ENCODE measurements at regions not wholly inside any gene's neighbourhood (a gene's known extent, or its start where the extent isn't known, plus 50 kb on each side); places are given as distances from the start of the nearest gene placed in this dataset.
"Not testable (repeated sequence)": the region's sequence is repeated elsewhere in the genome, so short reads cannot be mapped to it uniquely, and the experiment has no call there.

DNA sequence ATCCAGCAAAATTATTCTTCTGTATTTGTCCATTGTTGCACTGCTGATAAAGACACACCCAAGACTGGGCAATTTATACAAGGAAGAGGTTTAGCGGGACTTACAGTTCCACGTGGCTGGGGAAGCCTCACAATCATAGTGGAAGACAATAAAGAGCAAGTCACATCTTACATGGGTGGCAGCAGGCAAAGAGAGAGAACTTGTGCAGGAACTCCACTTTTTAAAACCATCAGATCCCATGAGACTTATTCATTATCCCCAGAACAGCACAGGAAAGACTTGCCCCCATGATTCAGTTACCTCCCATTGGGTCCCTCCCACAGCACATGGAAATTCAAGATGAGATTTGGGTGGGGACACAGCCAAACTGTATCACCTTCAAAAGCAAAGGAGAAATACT, 286.5 kb upstream of the ECI2 start:
- no peak for DNase-seq (ENCODE audit: low read depth in 4 of 6, low spot score in 6 of 6)
- H3K27me3 ChIP-seq (ENCODE audit: control insufficient read depth, insufficient read depth, low read length): no peaks in the 10 kb centered on the region
- H3K36me3 ChIP-seq (ENCODE audit: control insufficient read depth, insufficient read depth, low read length): no peaks in the 10 kb centered on the region
- H3K4me1 ChIP-seq (ENCODE audit: control insufficient read depth, insufficient read depth, low read length): no peaks in the 10 kb centered on the region
- H3K9me3 ChIP-seq (ENCODE audit: control insufficient read depth, insufficient read depth, low read length): peaks cover 2% of the 10 kb centered on the region
- WGBS (ENCODE audit: insufficient coverage): 43% methylated on average over 1 of the region's 2 CpGs
- H3K27ac ChIP-seq (ENCODE audit: low read depth, low read length): no peak overlapping the region
- H3K4me3 ChIP-seq (ENCODE audit: low read depth, low read length): no peak overlapping the region

DNA sequence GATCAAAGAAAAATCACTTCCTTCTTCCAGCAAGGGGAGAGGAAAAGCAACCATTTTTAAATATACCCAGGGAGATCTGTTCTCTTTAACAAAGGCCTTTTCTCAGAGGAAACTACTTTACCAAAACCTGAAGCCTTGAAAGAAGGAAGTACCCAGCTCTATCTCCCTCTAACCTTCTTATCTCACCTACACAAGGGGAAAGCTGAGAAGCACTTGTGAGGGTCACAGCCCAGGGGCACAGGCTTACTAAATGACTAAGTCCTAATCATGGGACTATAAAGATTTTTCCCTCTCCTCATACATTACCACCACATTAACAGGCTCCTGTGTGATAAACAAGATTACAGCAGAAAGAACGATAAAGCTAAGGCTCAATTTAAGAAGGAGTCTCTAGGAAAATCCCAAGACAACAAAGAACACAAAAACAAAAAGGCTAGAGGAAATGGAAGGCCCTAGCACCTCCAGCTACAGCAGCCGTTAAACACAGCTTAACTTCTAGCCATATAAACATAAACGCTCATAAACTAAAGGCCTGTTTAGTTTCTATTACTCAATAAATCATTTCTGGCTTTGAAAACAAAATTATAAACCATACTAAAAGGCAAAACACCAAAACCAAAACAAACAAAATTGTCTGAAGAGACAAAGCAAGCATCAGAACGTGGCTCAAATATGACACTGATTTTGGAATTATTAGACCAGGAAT, 284.9 kb upstream of the ECI2 start:
- Histone ChIP-seq H3K27ac (ENCODE audit: low read depth, low read length) (no peak overlapping the region), H3K4me3 (ENCODE audit: low read depth, low read length) (no peak overlapping the region), H3K27me3 (ENCODE audit: control insufficient read depth, insufficient read depth, low read length) (no peaks in the 10 kb centered on the region), H3K4me1 (ENCODE audit: control insufficient read depth, insufficient read depth, low read length) (no peaks in the 10 kb centered on the region), H3K36me3 (ENCODE audit: control insufficient read depth, insufficient read depth, low read length) (no peaks in the 10 kb centered on the region), H3K9me3 (ENCODE audit: control insufficient read depth, insufficient read depth, low read length) (peaks cover 2% of the 10 kb centered on the region)
- WGBS (ENCODE audit: insufficient coverage): 100% methylated on average over 2 of the region's 4 CpGs
- DNase-seq (ENCODE audit: low read depth in 4 of 6, low spot score in 6 of 6): no peak

DNA sequence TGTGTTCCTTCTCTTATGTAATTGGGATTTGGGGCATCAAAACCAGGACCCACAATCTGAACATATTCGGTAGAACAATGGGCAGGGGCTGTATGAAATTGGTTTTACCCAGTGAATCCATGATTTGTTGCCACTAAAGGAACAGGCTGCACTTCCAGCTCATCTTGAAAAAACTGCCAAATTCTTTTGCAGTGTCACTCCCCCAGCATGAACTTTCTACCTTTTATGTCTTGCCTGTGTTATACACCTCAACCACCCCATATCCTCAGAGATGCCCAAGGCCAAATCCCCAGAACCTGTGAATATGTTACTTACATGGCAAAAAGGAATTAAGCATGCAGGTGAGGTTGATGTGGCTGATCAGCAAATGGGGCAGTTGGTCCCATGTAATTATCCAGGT, 280.2 kb upstream of the ECI2 start:
- no peak overlapping the region for H3K27ac ChIP-seq (ENCODE audit: low read depth, low read length)
- WGBS (ENCODE audit: insufficient coverage): no CpG with 5 or more reads among the region's 1 CpG
- H3K4me3 ChIP-seq (ENCODE audit: low read depth, low read length): no peak overlapping the region
- H3K9me3 ChIP-seq (ENCODE audit: control insufficient read depth, insufficient read depth, low read length): no peaks in the 10 kb centered on the region
- H3K36me3 ChIP-seq (ENCODE audit: control insufficient read depth, insufficient read depth, low read length): no peaks in the 10 kb centered on the region
- DNase-seq (ENCODE audit: low read depth in 4 of 6, low spot score in 6 of 6): no peak
- no peaks in the 10 kb centered on the region for H3K27me3 ChIP-seq (ENCODE audit: control insufficient read depth, insufficient read depth, low read length)
- H3K4me1 ChIP-seq (ENCODE audit: control insufficient read depth, insufficient read depth, low read length): no peaks in the 10 kb centered on the region

DNA sequence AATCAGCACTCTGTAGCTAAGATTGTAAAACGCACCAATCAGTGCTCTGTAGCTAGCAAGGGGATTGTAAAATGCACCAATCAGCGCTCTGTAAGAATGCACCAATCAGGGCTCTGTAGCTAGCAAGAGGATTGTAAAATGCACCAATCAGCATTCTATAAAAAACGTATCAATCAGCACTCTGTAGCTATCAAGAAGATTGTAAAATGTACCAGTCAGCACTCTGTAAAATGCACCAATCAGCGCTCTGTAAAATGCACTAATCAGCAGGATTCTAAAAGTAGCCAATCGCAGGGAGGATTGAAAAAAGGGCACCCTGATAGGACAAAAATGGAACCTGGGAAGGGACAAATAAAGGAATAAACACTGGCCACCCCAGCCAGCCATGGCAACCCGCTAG, 278.7 kb upstream of the ECI2 start:
- WGBS (ENCODE audit: insufficient coverage): 91% methylated on average over 4 of the region's 6 CpGs

DNA sequence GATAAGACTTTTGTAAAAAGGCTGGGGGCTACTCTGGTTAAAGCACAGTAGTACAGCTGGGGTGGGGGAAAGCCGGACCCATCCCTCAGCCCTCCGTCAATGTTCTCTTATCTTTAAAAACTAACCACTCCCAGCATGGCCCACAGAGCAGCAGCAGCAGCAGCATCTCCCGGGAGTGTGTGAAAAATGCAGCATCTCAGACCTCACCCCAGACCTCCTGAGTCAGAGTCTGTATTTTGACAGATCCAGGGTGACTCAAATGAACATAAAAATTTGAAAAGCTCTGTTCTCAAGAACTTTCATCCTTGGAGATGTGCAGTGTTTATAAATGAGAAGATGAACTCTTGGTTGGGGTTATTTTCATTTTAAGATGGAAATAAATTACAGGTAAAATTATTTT, 277.7 kb upstream of the ECI2 start:
- Histone ChIP-seq H3K9me3 (ENCODE audit: control insufficient read depth, insufficient read depth, low read length) (no peaks in the 10 kb centered on the region), H3K27me3 (ENCODE audit: control insufficient read depth, insufficient read depth, low read length) (no peaks in the 10 kb centered on the region), H3K36me3 (ENCODE audit: control insufficient read depth, insufficient read depth, low read length) (no peaks in the 10 kb centered on the region), H3K27ac (ENCODE audit: low read depth, low read length) (no peak overlapping the region), H3K4me3 (ENCODE audit: low read depth, low read length) (no peak overlapping the region), H3K4me1 (ENCODE audit: control insufficient read depth, insufficient read depth, low read length) (no peaks in the 10 kb centered on the region)
- WGBS (ENCODE audit: insufficient coverage): no CpG with 5 or more reads among the region's 3 CpGs
- DNase-seq (ENCODE audit: low read depth in 4 of 6, low spot score in 6 of 6): no peak

More for the DNA sequence above, 278.7 kb upstream of the ECI2 start:
- not testable (repeated sequence) for H3K4me1 ChIP-seq (ENCODE audit: control insufficient read depth, insufficient read depth, low read length); H3K36me3 ChIP-seq (ENCODE audit: control insufficient read depth, insufficient read depth, low read length); H3K9me3 ChIP-seq (ENCODE audit: control insufficient read depth, insufficient read depth, low read length); DNase-seq (ENCODE audit: low read depth in 4 of 6, low spot score in 6 of 6); H3K4me3 ChIP-seq (ENCODE audit: low read depth, low read length); H3K27ac ChIP-seq (ENCODE audit: low read depth, low read length); H3K27me3 ChIP-seq (ENCODE audit: control insufficient read depth, insufficient read depth, low read length)

DNA sequence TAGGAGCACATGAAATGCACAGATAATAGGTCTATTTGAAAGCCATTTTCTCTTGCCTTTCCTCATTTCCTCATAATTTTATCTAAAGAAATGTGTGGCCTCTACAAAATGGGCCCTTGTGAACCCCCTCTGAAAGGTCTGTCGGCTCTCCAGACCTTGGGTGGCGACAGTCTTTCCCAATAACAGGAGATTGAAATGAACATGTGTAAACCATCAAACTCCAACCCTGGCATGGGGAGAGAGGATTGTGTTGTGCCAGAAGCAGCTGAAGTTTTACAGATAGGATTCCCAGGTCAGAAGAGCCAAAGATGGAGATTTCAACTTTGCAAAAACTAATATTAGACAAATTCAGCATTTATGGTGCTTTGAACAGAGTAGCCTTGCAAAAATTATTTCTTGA, 277.1 kb upstream of the ECI2 start:
- DNase-seq (ENCODE audit: low read depth in 4 of 6, low spot score in 6 of 6): no peak
- no peaks in the 10 kb centered on the region for H3K36me3 ChIP-seq (ENCODE audit: control insufficient read depth, insufficient read depth, low read length)
- no peak overlapping the region for H3K27ac ChIP-seq (ENCODE audit: low read depth, low read length)
- no peaks in the 10 kb centered on the region for H3K27me3 ChIP-seq (ENCODE audit: control insufficient read depth, insufficient read depth, low read length)
- 80% methylated on average over 1 of the region's 2 CpGs for WGBS (ENCODE audit: insufficient coverage)
- H3K4me1 ChIP-seq (ENCODE audit: control insufficient read depth, insufficient read depth, low read length): no peaks in the 10 kb centered on the region
- no peak overlapping the region for H3K4me3 ChIP-seq (ENCODE audit: low read depth, low read length)
- H3K9me3 ChIP-seq (ENCODE audit: control insufficient read depth, insufficient read depth, low read length): no peaks in the 10 kb centered on the region

DNA sequence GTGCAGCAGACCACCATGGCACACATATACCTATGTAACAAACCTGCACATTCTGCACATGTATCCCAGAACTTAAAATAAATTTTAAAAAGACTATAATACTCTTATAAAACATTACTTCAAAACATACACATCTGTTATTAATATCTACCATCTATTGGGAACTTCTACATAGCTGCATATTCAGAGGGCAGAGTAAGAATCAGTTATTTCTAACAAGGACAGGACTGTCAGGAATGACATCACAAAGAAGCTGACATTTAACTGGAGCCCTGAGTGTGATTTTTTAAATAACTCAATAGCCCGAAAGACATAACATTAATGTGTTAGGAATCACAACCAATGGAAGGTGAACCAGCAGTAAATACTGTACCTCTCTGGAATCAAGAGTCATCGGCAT, 276.7 kb upstream of the ECI2 start:
- H3K27me3 ChIP-seq (ENCODE audit: control insufficient read depth, insufficient read depth, low read length): no peaks in the 10 kb centered on the region
- WGBS (ENCODE audit: insufficient coverage): no CpG with 5 or more reads among the region's 2 CpGs
- no peaks in the 10 kb centered on the region for H3K36me3 ChIP-seq (ENCODE audit: control insufficient read depth, insufficient read depth, low read length)
- H3K27ac ChIP-seq (ENCODE audit: low read depth, low read length): no peak overlapping the region
- no peak for DNase-seq (ENCODE audit: low read depth in 4 of 6, low spot score in 6 of 6)
- H3K4me3 ChIP-seq (ENCODE audit: low read depth, low read length): no peak overlapping the region
- no peaks in the 10 kb centered on the region for H3K9me3 ChIP-seq (ENCODE audit: control insufficient read depth, insufficient read depth, low read length)
- no peaks in the 10 kb centered on the region for H3K4me1 ChIP-seq (ENCODE audit: control insufficient read depth, insufficient read depth, low read length)

DNA sequence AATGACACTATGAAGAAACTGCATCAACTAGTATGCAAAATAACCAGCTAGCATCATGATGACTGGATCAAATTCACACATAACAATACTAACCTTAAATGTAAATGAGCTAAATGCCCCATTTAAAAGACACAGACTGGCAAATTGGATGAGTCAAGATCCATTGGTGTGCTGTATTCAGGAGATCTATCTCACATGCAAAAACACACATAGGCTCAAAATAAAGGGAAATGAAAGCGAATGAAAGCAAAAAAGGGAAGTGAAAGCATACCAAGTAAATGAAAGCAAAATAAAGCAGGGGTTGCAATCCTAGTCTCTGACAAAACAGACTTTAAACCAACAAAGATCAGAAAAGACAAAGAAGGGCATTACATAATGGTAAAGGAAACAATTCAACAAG, 272.3 kb upstream of the ECI2 start:
- H3K27ac ChIP-seq (ENCODE audit: low read depth, low read length); H3K27me3 ChIP-seq (ENCODE audit: control insufficient read depth, insufficient read depth, low read length); H3K4me3 ChIP-seq (ENCODE audit: low read depth, low read length); H3K36me3 ChIP-seq (ENCODE audit: control insufficient read depth, insufficient read depth, low read length); H3K9me3 ChIP-seq (ENCODE audit: control insufficient read depth, insufficient read depth, low read length); DNase-seq (ENCODE audit: low read depth in 4 of 6, low spot score in 6 of 6): not testable (repeated sequence)
- no CpG with 5 or more reads among the region's 1 CpG for WGBS (ENCODE audit: insufficient coverage)
- H3K4me1 ChIP-seq (ENCODE audit: control insufficient read depth, insufficient read depth, low read length): peaks cover 12% of the 10 kb centered on the region

DNA sequence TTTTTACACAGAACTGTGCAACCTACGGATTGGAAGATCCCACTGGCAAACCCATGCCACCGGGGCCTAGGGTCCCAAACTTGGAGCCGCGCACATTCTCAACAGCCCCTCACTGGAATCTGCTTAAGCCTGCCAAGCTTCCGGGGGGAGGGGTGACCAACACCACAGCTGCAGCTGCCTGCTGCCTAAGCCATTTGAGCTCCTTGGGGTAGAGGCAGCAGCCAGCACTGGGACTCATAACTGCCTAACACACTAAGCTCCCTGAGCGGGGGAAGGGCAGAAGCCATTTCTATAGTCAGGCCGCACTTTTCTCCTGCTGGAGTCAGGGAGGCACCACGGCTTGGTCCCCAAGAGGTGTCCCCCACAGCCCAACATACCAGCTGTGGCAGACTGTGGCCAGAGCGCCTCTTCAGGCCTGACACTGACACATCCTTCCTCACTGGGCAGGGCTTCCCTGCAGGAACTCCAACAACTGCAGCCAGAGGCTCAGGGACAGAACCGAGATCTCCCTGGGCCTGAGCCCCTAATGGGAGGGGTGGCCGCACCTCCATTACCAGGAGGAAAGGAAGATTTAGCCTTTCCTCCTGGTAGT, 270.3 kb upstream of the ECI2 start:
- no peaks in the 10 kb centered on the region for H3K9me3 ChIP-seq (ENCODE audit: control insufficient read depth, insufficient read depth, low read length)
- WGBS (ENCODE audit: insufficient coverage): 57% methylated on average over 10 of the region's 11 CpGs
- DNase-seq (ENCODE audit: low read depth in 4 of 6, low spot score in 6 of 6): no peak
- H3K4me1 ChIP-seq (ENCODE audit: control insufficient read depth, insufficient read depth, low read length): peaks cover 14% of the 10 kb centered on the region
- no peak overlapping the region for H3K4me3 ChIP-seq (ENCODE audit: low read depth, low read length)
- no peaks in the 10 kb centered on the region for H3K27me3 ChIP-seq (ENCODE audit: control insufficient read depth, insufficient read depth, low read length)
- no peaks in the 10 kb centered on the region for H3K36me3 ChIP-seq (ENCODE audit: control insufficient read depth, insufficient read depth, low read length)
- H3K27ac ChIP-seq (ENCODE audit: low read depth, low read length): no peak overlapping the region

DNA sequence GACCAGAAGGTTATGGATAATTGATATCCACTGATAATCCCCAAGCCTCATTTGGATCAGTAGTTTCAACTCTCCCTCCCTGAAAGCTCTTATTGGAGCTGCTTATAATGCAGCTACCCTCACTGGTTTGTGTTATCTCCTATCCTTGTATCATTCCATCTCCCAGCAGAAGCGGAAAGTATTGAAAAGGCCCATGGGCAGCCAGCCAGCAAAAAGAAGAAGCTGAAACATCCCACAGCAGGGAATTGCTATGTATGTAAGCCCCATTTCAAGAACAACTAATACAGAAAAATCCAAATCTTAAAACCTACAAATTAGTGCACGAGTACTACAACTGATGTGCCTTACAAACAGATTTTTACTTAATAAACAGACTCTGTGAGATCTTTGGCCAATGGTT, 269.0 kb upstream of the ECI2 start:
- DNase-seq (ENCODE audit: low read depth in 4 of 6, low spot score in 6 of 6): peak in 2 of 6 donors; percentile 26 to 41
- no CpG with 5 or more reads among the region's 2 CpGs for WGBS (ENCODE audit: insufficient coverage)

More for the DNA sequence above, 269.0 kb upstream of the ECI2 start:
- Histone ChIP-seq H3K9me3 (ENCODE audit: control insufficient read depth, insufficient read depth, low read length) (no peaks in the 10 kb centered on the region), H3K27me3 (ENCODE audit: control insufficient read depth, insufficient read depth, low read length) (no peaks in the 10 kb centered on the region), H3K27ac (ENCODE audit: low read depth, low read length) (no peak overlapping the region), H3K4me3 (ENCODE audit: low read depth, low read length) (no peak overlapping the region), H3K4me1 (ENCODE audit: control insufficient read depth, insufficient read depth, low read length) (peaks cover 14% of the 10 kb centered on the region), H3K36me3 (ENCODE audit: control insufficient read depth, insufficient read depth, low read length) (no peaks in the 10 kb centered on the region)

Measured in spinal cord (tissue), 9 donors.